ENCODE measurements at regions not wholly inside any gene's neighbourhood (a gene's known extent, or its start where the extent isn't known, plus 50 kb on each side); places are given as distances from the start of the nearest gene placed in this dataset.

DNA sequence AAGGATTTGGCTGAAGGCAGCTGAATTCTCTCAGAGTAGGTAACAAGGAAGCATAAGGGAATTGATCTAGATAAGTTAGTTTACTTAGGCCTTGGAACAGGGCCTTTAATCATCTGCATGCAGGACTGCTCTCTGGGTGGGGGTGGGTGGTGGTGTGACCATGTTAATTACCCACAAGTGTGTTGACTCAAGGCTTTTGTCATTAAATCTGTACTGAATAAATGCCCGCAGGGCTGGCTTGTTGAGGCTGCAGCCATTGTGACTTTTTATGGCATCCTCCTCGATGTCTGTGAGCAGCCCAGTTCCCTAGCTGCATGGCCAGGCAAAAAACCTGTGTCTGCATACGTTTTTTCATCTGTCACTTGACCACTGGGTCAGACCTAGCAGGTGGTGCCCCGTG lies 63.5 kb upstream of the ASCC3 start:
- DNase-seq, result no peak

DNA sequence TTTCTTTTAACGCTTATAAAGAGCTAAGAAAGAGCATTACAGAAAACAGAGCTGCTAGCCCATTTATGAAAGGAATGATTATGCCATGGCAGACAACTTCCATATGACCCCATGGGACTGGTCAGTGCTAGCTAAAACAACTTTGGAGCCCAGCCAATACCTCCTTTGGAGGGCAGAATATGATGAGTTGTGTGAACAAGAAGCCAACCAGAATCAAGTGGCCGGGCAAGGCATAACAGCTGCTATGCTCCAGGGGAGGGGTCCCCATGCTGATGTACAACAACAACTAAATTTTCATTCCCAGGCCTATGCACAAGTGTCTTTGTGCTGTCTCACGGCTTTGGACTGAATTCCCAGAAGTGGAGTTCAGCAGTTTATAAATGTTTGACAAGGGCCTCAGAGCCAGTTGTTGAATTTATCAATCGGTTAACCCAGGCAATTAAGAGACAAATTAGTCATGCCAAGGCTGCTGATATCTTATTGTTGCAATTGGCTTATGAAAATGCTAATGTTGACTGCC lies 65.0 kb upstream of the ASCC3 start:
- no peak for DNase-seq

DNA sequence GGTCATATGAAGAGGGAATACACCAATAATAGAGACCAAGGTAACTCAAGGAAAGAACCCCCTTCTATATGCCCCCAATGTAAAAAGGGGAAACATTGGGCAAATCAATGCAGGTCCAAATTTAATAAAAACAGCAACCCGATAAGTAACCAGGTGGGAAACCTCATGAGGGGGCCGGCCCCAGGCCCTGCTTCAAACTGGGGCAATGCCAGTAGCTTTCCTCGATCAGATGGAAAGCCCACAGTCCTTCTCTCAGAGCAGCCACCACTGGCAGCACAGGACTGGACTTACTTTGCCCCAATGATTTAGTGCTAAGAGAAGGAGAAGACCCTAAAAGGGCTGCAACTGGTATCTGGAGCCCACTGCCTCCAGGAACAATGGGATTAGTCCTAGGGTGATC lies 65.6 kb upstream of the ASCC3 start:
- DNase-seq, result no peak

DNA sequence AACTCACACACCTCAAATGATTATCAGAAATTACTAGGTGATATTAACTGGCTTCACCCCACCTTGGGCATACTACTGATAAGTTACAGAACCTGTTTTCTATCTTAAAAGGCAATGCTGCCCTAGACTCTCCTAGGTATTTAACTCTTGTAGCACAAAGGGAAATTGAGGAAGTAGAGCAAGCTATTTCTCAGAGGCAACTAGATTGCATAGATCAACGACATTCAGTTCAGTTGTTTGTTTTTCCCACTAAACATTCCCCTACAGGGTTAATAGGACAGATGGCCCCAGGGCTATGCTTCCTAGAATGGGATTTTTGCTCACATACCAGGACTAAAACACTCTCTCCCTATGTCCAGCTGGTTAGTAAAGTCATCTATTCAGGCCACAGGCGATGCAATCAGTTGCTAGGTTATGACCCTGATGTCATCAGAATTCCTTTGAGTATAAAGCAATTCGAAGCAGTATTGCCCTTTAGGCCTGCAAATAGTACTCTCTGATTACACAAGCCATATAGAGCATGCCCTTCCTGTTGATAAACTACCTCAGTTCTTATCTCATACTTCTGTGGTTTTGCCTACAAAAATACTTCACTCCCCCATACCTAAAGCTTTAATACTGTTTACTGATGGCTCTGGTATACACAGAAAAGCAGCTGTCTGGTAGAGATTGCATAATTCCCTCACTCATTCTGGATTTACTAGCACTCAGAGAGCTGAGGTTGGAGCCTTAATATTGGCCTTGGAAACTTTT lies 67.4 kb upstream of the ASCC3 start:
- DNase-seq, result peak; percentile 62

DNA sequence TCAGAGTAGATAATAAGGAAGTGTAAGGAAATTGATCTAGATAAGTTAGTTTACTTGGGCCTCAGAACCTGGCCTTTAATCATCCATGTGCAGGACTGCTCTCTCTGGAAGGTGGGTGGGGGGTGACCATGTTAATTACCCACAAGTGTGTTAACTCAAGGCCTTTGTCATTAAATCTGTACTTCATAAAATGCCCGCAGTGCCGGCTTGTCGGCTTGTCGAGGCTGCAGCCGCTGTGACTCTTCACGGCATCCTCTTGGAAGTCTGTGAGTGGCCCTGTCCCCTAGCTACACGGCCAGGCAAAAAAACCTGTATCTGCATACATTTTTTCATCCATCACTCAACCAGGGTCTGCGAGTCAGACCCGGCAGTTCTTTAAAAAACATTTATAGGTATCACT lies 70.9 kb upstream of the ASCC3 start:
- no peak for DNase-seq

DNA sequence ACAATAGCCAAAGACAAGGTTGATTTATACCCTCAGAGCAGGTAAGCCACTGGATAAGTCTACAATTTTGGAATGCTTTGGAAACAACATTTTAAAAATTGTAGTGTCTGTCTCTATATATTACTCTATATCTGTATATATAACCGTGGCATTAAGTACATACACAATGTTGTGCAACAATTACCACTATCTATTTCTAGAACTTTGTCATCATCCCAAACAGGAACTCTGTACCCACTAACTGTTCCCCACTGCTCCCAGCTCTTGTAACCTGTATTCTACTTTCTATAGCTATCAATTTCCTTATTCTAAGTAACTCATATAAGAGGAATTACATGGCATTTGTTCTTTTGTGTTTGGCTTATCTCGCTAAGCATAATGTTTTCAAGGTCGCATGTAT lies 78.2 kb upstream of the ASCC3 start:
- DNase-seq, result peak; percentile 88

DNA sequence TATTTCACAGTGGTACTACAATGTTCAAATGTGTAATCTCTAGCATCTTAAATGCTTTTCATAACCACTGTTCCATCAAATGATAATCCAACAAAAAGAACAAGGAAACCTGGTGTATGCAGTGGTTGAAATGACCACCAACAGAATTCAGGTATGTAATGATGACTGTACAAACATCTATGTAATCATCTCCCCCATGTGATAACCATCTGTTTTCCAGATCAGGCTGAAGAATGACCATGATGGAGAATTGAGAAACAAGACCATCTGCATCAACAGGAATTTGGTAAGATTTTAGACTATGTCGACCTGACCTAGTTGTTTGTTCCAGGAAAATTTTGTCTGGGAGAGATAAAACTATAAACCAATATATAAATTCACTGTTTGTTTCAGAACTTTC lies 81.3 kb upstream of the ASCC3 start:
- no peak for DNase-seq

DNA sequence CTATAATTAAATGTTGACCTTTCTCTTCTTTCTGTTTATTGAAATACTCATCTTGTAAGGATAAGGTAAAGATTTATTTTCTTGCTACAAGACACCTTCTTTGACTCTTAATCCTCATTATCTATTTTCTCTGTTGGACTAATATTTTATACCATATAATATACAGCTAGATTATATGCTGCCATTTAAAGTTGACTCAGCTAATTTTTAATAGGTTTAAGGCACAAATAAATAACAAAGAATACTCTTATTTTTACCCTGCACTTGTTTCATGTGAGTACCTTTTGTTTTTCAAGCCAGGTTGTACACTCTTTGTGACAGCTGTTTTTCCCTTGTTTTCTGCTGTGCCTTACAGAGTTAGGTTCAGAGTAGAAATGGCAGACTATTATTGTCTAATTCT lies 83.9 kb upstream of the ASCC3 start:
- DNase-seq, result no peak

DNA sequence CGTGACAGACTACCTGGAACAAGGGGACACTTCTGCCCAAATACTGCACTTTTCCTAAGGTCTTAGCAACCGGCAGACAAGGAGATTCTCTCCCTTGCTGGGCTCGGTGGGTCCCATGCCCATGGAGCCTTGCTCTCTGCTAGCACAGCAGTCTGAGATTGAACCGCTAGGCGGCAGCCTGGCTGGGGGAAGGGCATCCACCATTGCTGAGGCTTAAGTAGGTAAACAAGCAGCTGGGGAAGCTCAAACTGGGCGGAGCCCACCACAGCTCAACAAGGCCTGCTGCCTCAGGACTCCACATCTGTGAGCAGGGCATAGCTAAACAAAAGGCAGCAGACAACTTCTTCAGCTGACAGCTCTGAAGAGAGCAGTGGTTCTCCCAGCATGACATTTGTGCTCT lies 87.8 kb upstream of the ASCC3 start:
- no peak for DNase-seq

DNA sequence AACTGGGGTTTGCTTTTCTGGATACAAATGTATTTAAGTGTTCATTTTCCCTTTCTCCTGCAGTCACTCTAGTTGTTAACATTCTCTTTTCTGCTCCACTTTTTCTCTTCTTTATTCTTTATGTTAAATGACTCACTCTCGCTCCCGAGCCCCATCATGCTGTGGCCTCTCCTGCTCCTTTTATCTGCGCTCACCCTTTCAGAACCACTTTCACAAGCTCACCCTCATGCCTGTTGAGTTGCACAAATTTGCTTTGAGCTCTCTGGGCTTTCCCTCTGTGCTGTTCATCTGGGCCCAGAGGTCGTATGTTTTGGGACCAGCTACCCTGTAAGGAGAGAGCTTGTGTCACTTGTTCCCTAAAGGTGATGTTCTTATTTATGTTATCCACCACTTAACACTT lies 98.1 kb upstream of the ASCC3 start:
- no peak for DNase-seq

DNA sequence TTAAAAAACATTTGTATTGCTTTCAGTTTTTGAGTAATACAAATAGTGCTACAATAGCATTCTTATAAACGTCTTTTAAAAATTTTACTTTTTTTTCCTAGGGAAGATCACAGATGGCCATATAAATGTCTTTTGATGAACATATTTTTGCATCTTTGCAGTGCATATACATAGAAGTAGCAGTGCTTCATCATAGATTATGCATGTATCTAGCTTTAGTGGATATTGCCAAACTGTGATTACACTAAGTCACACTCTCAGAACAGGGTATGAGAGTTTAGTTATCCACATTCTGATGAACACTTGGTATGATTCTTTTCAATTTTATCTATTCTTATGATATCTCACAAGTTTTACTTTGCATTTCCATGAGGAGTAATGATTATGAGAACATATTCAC lies 99.8 kb upstream of the ASCC3 start:
- DNase-seq, result no peak

DNA sequence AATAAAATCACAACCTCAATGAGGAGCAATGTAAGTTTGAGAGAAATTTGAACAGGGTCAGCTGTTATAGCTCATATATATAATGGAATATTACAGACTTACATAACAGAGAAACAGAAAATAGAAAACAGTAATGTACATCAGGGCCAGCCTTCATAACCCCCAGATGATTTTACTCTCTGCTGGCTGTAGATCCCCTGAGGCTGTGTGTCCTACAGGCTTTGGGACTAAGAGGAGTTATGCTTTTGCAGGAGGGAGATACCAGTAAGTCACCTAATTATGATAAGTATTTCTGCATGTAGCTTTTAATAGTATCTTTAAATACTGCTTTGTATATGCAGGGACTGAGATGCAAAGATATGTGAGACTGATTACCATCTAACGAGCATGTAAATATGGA lies 105.8 kb upstream of the ASCC3 start:
- no peak for DNase-seq

DNA sequence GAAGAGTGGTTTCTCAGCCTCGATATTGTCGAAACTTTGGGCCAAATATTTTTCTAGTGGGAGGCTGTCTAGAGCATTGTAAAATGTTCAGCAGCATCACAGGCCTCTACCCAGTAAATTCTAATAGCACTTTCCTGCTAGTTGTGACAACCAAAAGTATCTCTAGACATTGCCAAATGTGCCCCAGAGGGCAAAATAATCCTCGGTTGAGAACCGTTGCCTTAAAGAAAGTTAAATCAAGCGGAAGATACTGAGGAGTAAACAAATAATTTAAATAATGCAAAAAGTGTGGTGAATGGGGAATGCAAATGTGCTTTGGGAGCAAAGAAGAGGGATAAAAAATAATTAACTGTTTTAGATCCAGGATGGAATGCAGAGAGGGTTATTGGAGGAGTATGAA lies 106.4 kb upstream of the ASCC3 start:
- no peak for DNase-seq

DNA sequence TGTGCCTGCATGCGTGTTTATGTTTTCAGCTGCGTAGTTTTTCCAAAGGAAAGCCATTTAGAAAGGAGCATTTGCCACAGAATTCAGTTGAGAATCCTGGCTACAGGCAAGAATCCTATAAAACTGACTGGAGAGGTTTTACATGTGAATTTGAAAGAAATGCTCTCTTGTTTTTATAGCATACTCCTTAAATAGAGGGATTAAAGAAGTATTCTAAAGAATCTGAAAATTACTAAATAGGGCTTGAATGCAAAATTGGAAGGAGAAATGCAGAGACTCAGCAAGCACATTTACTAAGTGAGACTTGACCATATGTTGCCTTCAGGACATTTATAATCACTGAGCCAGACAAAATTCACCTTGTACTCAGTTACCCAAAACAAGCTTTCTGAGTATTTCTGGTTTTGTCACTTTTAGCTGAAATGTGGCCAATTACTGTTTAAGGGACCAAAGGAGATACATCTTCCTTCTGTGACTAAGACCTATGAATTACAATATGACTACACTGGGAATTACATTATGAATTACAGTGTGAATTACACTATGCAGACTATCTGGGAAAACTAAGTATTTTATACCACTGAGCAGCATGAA lies 107.4 kb upstream of the ASCC3 start:
- DNase-seq, result no peak

DNA sequence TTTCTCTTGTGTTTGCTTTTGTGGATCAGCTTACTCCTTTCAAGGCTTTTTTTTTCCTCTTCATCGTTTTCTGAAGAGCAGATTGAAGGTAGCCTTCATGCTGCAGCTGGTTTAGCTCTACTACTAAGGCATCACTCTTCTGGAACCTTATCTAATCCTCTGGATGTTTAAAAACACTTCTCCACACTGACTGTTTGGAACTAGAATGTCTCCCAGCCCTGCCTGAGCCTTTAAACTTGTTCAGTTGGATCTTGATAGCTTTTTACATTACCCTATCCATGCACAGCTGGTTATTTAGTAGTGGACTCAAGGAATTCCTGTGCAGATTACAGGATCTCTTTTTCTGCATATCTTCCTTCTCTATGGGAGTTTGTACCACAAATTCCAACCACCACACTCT lies 108.9 kb upstream of the ASCC3 start:
- no peak for DNase-seq

DNA sequence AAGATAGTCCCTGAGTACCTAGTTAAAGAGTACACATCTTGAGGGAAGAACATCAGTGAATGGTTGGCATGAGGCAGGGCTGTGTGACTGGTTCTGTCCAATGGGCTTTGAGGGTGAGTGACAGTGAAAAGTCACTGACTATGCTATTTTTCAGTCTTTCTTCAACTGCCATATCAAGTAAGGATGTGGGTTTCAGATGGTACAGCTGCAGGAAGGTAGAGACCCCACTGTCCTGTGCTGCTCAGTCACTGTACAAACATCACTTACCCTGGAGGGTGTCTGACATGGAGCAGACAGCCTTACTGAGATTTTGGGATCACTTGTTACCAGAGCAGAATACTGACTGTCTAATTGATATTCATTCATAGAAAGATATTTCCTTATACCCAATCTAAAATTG lies 115.3 kb upstream of the ASCC3 start:
- no peak for DNase-seq

DNA sequence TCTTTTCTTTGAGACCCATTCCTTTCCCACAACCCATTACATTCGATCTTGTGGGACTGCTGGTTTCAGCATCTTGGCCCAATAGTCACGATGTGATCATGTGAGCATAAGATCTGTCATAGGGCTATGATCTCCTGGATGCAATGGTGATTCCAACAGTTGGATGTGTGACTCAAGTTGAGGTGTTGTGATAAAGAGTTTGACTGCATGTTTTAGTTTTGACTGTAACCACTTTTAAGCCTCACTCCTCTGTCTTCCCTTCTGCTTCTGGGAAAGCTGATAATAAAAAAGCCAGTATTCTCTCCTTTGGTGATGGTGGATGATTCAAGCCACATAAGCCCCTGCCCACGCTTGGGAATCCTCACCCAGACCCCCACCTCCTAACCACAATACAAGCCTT lies 117.0 kb upstream of the ASCC3 start:
- DNase-seq, result no peak

DNA sequence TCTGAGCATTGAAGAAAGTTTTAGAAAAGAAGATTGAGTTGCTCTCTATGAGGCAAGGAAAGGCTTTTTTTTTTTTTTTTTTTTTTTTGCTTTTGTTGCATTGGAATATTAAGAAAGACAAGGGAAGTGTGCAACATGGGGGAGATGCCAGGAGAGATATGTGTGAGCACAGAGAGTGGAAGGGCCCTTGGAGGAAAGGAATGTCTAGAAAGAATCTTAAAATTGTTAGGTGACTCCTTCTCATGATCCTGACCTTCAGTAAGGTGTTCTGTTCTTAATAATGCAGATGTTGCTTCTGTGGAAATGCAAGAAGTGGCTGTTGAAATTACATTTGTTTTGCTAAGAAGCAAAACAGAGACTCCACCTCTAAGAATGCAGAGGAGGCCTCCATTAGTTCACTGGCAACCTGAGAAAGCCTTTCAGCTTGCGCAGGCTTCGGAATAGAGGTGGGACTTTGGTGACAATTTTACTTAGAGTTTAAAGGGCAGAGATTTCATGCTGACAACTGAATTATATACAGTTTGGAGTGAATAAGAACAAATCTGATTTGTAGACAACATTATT lies 118.0 kb upstream of the ASCC3 start:
- no peak for DNase-seq

DNA sequence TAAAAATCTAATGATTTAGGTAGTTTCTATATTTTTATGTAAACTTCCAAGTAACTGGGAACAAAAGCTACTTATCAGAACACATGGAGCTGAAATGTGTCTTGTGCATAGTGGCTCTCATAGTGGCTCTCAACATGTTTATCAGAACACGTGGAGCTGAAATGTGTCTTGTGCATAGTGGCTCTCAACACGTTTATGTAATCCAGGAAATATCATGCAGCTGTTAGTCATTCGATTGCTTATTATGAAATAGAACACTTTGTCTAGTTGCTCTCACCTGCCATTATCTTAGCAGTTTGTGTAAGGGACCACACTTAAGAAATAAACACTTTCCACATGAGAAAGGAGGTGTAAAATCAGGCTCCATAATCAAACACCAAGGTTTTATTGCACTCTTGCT lies 119.2 kb upstream of the ASCC3 start:
- DNase-seq, result peak; percentile 64

DNA sequence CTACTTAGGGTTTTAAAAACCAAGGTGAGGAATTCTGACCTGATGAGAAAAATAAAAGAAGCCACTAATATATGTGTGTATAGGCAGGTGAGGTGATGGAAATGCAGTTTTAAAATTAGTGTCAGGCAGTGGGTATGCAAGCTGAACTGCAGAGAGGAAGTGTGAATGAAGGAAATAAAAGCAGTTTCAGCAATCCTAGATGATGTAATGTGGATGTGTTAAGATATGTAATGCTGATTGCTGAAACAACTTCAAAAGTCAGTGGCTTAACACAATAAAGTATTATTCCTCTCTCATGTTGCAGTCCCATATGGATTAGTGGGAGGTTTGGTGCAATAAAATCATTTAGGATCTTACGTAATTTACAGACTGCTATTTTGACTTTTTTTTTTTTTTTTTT lies 119.9 kb upstream of the ASCC3 start:
- peak; percentile 97 for DNase-seq

DNA sequence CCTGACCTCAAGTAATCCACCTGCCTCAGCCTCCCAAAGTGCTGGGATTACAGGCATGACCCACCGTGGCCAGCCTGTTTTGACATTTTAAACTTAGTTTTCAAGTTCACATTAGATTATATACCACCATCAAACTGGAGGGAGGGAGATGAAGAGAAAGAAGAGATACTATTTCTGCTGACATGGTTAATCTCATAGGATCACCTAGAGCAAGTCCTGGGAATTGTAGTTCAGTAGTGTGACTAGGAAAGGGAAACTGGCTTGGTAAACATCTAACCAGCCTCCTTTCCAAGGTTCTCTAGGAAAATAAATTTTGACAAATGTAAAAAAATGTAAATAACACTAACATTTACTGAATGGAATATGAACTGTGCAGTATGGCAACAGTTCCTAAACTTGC lies 120.5 kb upstream of the ASCC3 start:
- no peak for DNase-seq

DNA sequence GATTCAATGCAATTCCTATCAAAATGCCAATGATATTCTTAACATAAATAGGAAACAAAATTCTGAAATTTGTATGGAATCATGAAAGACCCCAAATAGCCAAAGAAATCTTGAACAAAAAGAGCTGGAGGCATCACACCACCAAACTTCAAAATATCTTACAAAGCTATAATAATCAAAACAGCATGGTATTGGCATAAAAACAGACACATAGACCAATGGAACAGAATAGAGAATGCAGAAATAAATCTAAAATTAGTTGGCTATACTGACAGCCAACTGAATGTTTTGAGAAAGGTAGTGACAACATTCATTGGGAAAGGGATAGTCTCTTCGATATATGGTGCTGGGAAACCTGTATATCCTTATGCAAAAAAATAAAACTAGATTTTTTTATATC lies 121.9 kb upstream of the ASCC3 start:
- no peak for DNase-seq

DNA sequence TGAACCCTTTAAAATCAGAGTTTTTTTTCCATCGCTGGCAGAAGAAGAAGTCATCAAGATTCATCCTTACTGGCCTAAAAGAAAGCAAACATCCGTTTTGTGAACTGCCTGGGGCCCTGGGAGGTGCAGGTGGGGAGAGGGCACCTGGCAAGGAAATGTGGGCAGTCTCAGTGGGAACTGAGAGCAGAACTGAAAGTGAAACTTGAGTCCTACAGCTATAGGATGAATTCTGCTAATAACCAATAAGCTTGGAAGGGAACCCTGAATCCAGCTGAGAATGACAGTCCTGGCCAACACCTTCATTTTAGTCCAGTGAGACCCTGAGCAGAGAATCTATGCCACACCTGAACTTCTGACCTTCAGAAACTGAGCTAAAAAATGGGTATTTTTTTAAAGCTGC lies 130.1 kb upstream of the ASCC3 start:
- DNase-seq, result peak; percentile 15

DNA sequence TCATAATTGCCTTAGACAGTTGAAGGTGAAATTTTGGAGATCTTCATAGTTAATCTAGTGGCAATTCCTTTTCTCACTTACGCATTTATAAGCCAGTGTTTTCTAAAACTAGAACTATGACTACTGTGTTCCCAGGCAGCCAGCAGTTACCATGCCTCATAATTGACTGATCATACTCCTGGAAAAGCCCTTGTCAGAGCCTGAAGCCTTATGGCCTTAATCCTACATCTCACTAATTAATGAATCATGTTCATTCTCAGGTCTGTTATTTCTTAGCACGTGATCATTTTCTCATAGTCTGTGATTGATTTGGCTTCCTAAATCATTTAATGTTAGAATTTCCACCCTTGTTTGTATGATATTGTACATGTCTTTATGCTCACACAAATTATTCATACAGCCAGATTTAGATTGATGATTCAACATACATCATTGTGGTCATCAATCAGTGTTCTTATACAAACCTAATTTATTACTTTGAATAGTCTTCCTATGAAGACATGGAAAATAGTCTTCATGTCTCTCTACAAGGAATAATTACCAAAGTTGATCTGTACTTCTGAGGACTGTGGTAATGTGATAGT lies 132.6 kb upstream of the ASCC3 start:
- DNase-seq, result no peak
